Urinary bladder (tissue), 3 donors: ENCODE measurements at regions not wholly inside any gene's neighbourhood (a gene's known extent, or its start where the extent isn't known, plus 50 kb on each side); places are given as distances from the start of the nearest gene placed in this dataset.

Experiments
- DNase-seq: peaks from one replicate; pipeline ENCODE4 v3.0.0-alpha.2; 2015; ENCODE audit errors: extremely low spot score
- H3K27ac ChIP-seq: one replicate; pipeline ENCODE4 v1.5.1; 2013; ENCODE audit warnings: low read depth, mild to moderate bottlenecking, moderate library complexity
- H3K36me3 ChIP-seq: one replicate; pipeline ENCODE4 v1.6.1; 2013; ENCODE audit warnings: mild to moderate bottlenecking, moderate library complexity; ENCODE audit not compliant: insufficient read depth
- H3K4me1 ChIP-seq: one replicate; pipeline ENCODE4 v1.6.1; 2013; ENCODE audit warnings: mild to moderate bottlenecking, moderate library complexity; ENCODE audit not compliant: insufficient read depth
- H3K4me3 ChIP-seq: one replicate; pipeline ENCODE4 v1.5.1; 2013; ENCODE audit warnings: low read depth, low read length
- WGBS: extraction: QIAGEN DNeasy Blood & Tissue Kit; methylation state at CpG from one replicate; pipeline ENCODE4 v1.1.7; 2013; 5-methylcytosine and 5-hydroxymethylcytosine counted together
- donor health status: healthy with polysubstance abuse.
- donor health status: healthy.

- H3K4me3 ChIP-seq, result no peak overlapping the region
- no peaks in the 10 kb centered on the region for H3K4me1 ChIP-seq
- H3K27ac ChIP-seq, result no peak overlapping the region
- no peak for DNase-seq
- 92% methylated on average over 2 of the region's 2 CpGs for WGBS
- H3K36me3 ChIP-seq, result no peaks in the 10 kb centered on the region
Measured at GRCh38 chr15:96028620-96029019, 301.9 kb upstream of the NR2F2 start.

GRCh38 chr15:96029172-96029571 lies 301.3 kb upstream of the NR2F2 start:
- H3K36me3 ChIP-seq, result no peaks in the 10 kb centered on the region
- no peaks in the 10 kb centered on the region for H3K4me1 ChIP-seq
- no peak overlapping the region for H3K4me3 ChIP-seq
- no peak overlapping the region for H3K27ac ChIP-seq
- no peak for DNase-seq

DNA sequence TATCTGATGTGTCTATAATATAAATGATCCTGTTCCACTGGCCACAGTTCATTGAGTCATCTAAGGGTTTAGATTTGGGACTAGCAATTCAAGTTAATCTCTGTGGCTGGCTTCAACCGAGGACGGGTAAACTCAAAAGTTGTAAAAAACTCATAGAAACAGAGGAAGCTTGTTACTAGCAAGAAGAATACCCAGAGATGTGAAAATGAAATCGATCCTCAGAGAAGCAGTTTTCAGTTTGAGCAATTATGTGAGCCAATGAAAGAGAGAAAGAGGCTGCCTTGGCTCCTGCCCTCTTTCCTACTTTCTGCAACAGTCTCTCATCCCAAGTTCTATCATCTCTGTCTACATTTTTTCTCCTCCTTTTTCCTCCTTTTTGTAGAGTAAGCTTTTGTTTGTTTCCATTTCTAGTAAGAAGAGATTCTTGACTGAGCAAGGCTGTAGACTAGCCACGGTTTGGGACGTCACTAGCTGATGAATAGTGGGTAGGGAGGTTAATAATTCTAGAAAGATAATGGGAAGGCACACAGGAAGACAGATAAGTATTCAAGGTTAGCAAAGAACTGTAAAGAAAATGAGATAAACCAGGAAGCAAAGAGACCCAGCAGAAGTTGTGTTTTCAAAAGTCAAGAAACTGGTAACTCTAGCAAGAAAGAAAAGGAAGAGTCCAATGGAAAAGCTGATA lies 298.9 kb upstream of the NR2F2 start:
- WGBS, result 91% methylated on average over 5 of the region's 5 CpGs
- Histone ChIP-seq H3K4me3 (no peak overlapping the region), H3K36me3 (no peaks in the 10 kb centered on the region), H3K4me1 (no peaks in the 10 kb centered on the region), H3K27ac (no peak overlapping the region)
- no peak for DNase-seq

DNA sequence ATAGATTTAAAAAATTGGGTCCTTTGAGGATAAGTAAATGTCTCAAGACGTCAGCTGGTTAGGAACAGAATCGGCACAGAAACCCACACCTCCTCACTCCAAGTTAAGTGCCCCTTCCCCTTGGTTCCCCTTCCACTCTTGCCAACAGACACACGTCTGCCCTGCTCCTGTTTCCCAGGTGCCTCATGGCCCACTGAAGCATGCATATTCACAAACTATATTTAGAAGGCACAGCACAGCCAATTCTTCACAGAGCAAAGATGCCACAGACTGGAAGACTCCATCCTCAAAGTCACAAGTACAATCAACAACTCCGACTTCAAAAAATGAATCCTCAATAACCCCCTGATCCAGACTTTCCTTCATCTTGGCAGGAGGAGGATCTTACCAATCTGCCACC lies 295.4 kb upstream of the NR2F2 start:
- WGBS, result 89% methylated on average over 4 of the region's 4 CpGs
- H3K4me3 ChIP-seq, result no peak overlapping the region

GRCh38 chr15:96035635-96036034 lies 294.9 kb upstream of the NR2F2 start:
- Histone ChIP-seq H3K27ac (no peak overlapping the region), H3K4me3 (no peak overlapping the region), H3K4me1 (no peaks in the 10 kb centered on the region), H3K36me3 (no peaks in the 10 kb centered on the region)
- DNase-seq, result no peak
- 84% methylated on average over 5 of the region's 5 CpGs for WGBS

More for the DNA sequence above, 295.4 kb upstream of the NR2F2 start:
- Histone ChIP-seq H3K36me3 (no peaks in the 10 kb centered on the region), H3K27ac (no peak overlapping the region), H3K4me1 (no peaks in the 10 kb centered on the region)
- no peak for DNase-seq

DNA sequence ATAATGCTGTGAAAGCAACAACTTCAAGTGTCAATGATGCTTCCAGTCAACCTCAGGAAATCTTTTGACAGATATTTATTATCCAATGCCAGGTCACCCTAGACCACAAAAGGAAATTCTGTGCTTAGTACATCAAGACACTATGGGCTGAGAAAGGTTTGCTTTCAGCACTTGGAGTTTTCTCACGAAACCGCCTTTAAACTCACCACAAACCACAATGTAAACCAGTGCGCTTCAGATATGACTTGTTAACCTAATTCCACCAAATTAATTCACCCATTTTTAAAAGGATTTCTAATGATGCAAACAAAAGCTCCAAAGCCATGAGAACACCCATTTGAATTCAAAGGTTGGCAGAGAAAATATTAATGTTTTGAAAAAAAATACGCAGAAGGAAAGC lies 292.9 kb upstream of the NR2F2 start:
- Histone ChIP-seq H3K36me3 (no peaks in the 10 kb centered on the region), H3K4me3 (no peak overlapping the region), H3K4me1 (no peaks in the 10 kb centered on the region), H3K27ac (no peak overlapping the region)
- 80% methylated on average over 4 of the region's 4 CpGs for WGBS
- no peak for DNase-seq

DNA sequence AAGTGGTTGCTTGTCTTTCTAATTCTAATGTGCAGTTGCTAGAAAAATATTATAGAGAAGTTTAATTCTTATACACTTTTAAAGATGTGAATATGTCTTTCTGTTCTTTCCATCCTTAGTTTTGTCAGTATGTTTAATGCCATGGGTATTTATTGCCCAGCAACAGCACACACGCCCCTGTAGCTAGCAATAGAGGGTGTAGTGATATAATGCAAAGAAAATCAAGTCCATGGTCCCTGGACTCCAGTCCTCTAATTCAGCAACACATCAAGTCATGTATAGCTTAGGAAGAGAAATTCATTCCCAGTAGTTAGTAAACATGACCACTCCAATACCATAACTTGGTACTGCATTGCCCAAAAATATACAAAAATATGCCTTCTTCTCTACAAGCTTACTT lies 292.4 kb upstream of the NR2F2 start:
- H3K4me3 ChIP-seq, result no peak overlapping the region
- H3K27ac ChIP-seq, result no peak overlapping the region
- H3K36me3 ChIP-seq, result no peaks in the 10 kb centered on the region
- no peak for DNase-seq
- 77% methylated on average over 1 of the region's 1 CpG for WGBS
- no peaks in the 10 kb centered on the region for H3K4me1 ChIP-seq

- H3K36me3 ChIP-seq, result no peaks in the 10 kb centered on the region
- no peak overlapping the region for H3K27ac ChIP-seq
- no peaks in the 10 kb centered on the region for H3K4me1 ChIP-seq
- 82% methylated on average over 5 of the region's 5 CpGs for WGBS
- no peak for DNase-seq
- no peak overlapping the region for H3K4me3 ChIP-seq
Measured at GRCh38 chr15:96038650-96039049, 291.9 kb upstream of the NR2F2 start.

- no peak overlapping the region for H3K4me3 ChIP-seq
- H3K27ac ChIP-seq, result no peak overlapping the region
- no peak for DNase-seq
- H3K4me1 ChIP-seq, result no peaks in the 10 kb centered on the region
- 85% methylated on average over 3 of the region's 3 CpGs for WGBS
- no peaks in the 10 kb centered on the region for H3K36me3 ChIP-seq
Measured at GRCh38 chr15:96041982-96042733, 288.3 kb upstream of the NR2F2 start.

DNA sequence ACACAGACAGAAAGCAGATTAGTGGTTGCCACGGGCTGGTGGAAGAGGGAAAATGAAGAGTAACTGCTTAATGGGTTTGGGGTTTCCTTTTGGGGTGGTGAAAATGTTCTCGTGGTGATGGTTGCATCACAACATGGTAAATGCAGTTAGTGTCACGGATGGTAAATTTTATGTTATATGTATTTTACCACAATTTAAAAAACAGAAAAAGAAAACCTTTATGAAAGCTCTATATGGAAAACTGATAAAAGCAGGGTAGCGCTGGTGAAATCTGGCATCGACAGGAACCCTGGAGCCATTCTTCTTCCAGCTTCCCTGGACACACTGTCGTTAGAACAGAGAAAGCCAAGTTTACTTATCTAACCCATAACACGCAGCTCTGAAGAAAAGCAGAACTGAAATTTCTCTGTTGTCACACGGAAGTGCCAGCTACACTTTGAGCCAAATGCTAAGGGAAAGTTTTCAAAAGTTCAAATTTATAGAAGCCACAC lies 287.7 kb upstream of the NR2F2 start:
- 36% methylated on average over 8 of the region's 8 CpGs for WGBS
- no peaks in the 10 kb centered on the region for H3K4me1 ChIP-seq

GRCh38 chr15:96043591-96044171 lies 286.8 kb upstream of the NR2F2 start:
- Histone ChIP-seq H3K4me3 (no peak overlapping the region), H3K27ac (no peak overlapping the region), H3K4me1 (no peaks in the 10 kb centered on the region), H3K36me3 (no peaks in the 10 kb centered on the region)
- no peak for DNase-seq
- WGBS, result 89% methylated on average over 7 of the region's 7 CpGs

More for the DNA sequence above, 287.7 kb upstream of the NR2F2 start:
- H3K27ac ChIP-seq, result no peak overlapping the region
- DNase-seq, result no peak
- no peaks in the 10 kb centered on the region for H3K36me3 ChIP-seq
- no peak overlapping the region for H3K4me3 ChIP-seq

GRCh38 chr15:96046620-96047240 lies 283.8 kb upstream of the NR2F2 start:
- DNase-seq, result no peak
- no peak overlapping the region for H3K4me3 ChIP-seq

GRCh38 chr15:96047255-96047931 lies 283.1 kb upstream of the NR2F2 start:
- Histone ChIP-seq H3K36me3 (no peaks in the 10 kb centered on the region), H3K4me3 (no peak overlapping the region), H3K27ac (no peak overlapping the region), H3K4me1 (no peaks in the 10 kb centered on the region)
- 21% methylated on average over 14 of the region's 14 CpGs for WGBS
- DNase-seq, result no peak

More at GRCh38 chr15:96046620-96047240, 283.8 kb upstream of the NR2F2 start:
- Histone ChIP-seq H3K27ac (no peak overlapping the region), H3K4me1 (no peaks in the 10 kb centered on the region), H3K36me3 (no peaks in the 10 kb centered on the region)
- WGBS, result 84% methylated on average over 5 of the region's 5 CpGs
